Activated naive CD4-positive, alpha-beta T cell treated with anti-CD3 and anti-CD28 coated beads for 36 hours (primary cell): ENCODE measurements at regions not wholly inside any gene's neighbourhood (a gene's known extent, or its start where the extent isn't known, plus 50 kb on each side); places are given as distances from the start of the nearest gene placed in this dataset.

ENCODE experiments used
- CTCF ChIA-PET: fragments of 350-600 bp; sonication (Branson Sonifier 250); formaldehyde crosslinking; loops from one replicate; lab custom pipeline; 2021; ENCODE audit warnings: antibody characterized with exemption; lab: Charles Lee
- DNase-seq: peaks from one replicate; pipeline ENCODE4 v3.0.0-alpha.2; 2020
- H3K27ac Mint-ChIP-seq: one replicate; pipeline ENCODE4 v1.8.0; 2021; ENCODE audit warnings: mild to moderate bottlenecking, mixed read lengths
- H3K27me3 Mint-ChIP-seq: one replicate; pipeline ENCODE4 v1.8.0; 2021; ENCODE audit warnings: low read depth, mixed read lengths
- H3K36me3 Mint-ChIP-seq: one replicate; pipeline ENCODE4 v1.8.0; 2021; ENCODE audit warnings: low read depth, mixed read lengths
- H3K4me1 Mint-ChIP-seq: one replicate; pipeline ENCODE4 v1.8.0; 2021; ENCODE audit warnings: low read depth, mixed read lengths
- H3K4me3 Mint-ChIP-seq: one replicate; pipeline ENCODE4 v1.8.0; 2021; ENCODE audit warnings: mild to moderate bottlenecking, moderate library complexity, mixed read lengths
- H3K9me3 Mint-ChIP-seq: one replicate; pipeline ENCODE4 v1.8.0; 2021; ENCODE audit warnings: mixed read lengths
- intact Hi-C: fragments of 100-400 bp; cut with micrococcal nuclease; formaldehyde crosslinking; loops from one replicate; pipeline ENCODE4 v1.15.1; 2023

GRCh38 chr6:164104432-164104831, 689.9 kb downstream of the QKI start:
- intact Hi-C loops = no loop called here
- no peak overlapping the region for H3K4me3 Mint-ChIP-seq
- H3K27ac Mint-ChIP-seq = no peak overlapping the region
- H3K36me3 Mint-ChIP-seq = no peaks in the 10 kb centered on the region
- peaks cover 3% of the 10 kb centered on the region for H3K4me1 Mint-ChIP-seq
- CTCF ChIA-PET = no interaction called here
- no peaks in the 10 kb centered on the region for H3K9me3 Mint-ChIP-seq
- DNase-seq = no peak
- peaks cover 25% of the 10 kb centered on the region for H3K27me3 Mint-ChIP-seq

- H3K9me3 Mint-ChIP-seq = no peaks in the 10 kb centered on the region
- H3K4me3 Mint-ChIP-seq = no peak overlapping the region
- H3K36me3 Mint-ChIP-seq = no peaks in the 10 kb centered on the region
- H3K4me1 Mint-ChIP-seq = no peaks in the 10 kb centered on the region
- intact Hi-C loops = no loop called here
- H3K27me3 Mint-ChIP-seq = peaks cover 13% of the 10 kb centered on the region
- H3K27ac Mint-ChIP-seq = no peak overlapping the region
- CTCF ChIA-PET = no interaction called here
- DNase-seq = no peak
Observed at GRCh38 chr6:164102693-164103092, 688.2 kb downstream of the QKI start.

- Mint-ChIP-seq H3K4me1 (no peaks in the 10 kb centered on the region), H3K36me3 (no peaks in the 10 kb centered on the region), H3K4me3 (no peak overlapping the region), H3K27ac (no peak overlapping the region), H3K9me3 (no peaks in the 10 kb centered on the region), H3K27me3 (peaks cover 13% of the 10 kb centered on the region)
- intact Hi-C loops = no loop called here
- DNase-seq = no peak
- CTCF ChIA-PET = no interaction called here
Observed at GRCh38 chr6:164101859-164102258, 687.3 kb downstream of the QKI start.

- H3K36me3 Mint-ChIP-seq = no peaks in the 10 kb centered on the region
- no peak for DNase-seq
- H3K27ac Mint-ChIP-seq = no peak overlapping the region
- CTCF ChIA-PET = no interaction called here
- peaks cover 2% of the 10 kb centered on the region for H3K9me3 Mint-ChIP-seq
- intact Hi-C loops = no loop called here
- H3K4me1 Mint-ChIP-seq = no peaks in the 10 kb centered on the region
- no peak overlapping the region for H3K4me3 Mint-ChIP-seq
- H3K27me3 Mint-ChIP-seq = peaks cover 10% of the 10 kb centered on the region
Observed at GRCh38 chr6:164099269-164099865, 684.8 kb downstream of the QKI start.

- no peak overlapping the region for H3K27ac Mint-ChIP-seq
- no peak overlapping the region for H3K4me3 Mint-ChIP-seq
- CTCF ChIA-PET = no interaction called here
- H3K4me1 Mint-ChIP-seq = no peaks in the 10 kb centered on the region
- H3K9me3 Mint-ChIP-seq = peaks cover 2% of the 10 kb centered on the region
- intact Hi-C loops = no loop called here
- peaks cover 10% of the 10 kb centered on the region for H3K27me3 Mint-ChIP-seq
- no peak for DNase-seq
- no peaks in the 10 kb centered on the region for H3K36me3 Mint-ChIP-seq
Observed at GRCh38 chr6:164098857-164099267, 684.3 kb downstream of the QKI start.

GRCh38 chr6:164097551-164098398, 683.3 kb downstream of the QKI start:
- H3K4me1 Mint-ChIP-seq = no peaks in the 10 kb centered on the region
- H3K27me3 Mint-ChIP-seq = peaks cover 10% of the 10 kb centered on the region
- DNase-seq = no peak
- H3K36me3 Mint-ChIP-seq = no peaks in the 10 kb centered on the region
- no peak overlapping the region for H3K27ac Mint-ChIP-seq
- intact Hi-C loops = no loop called here
- no peak overlapping the region for H3K4me3 Mint-ChIP-seq
- peaks cover 2% of the 10 kb centered on the region for H3K9me3 Mint-ChIP-seq
- CTCF ChIA-PET = no interaction called here

- H3K27me3 Mint-ChIP-seq = peaks cover 7% of the 10 kb centered on the region
- DNase-seq = no peak
- CTCF ChIA-PET = no interaction called here
- intact Hi-C loops = no loop called here
- no peaks in the 10 kb centered on the region for H3K36me3 Mint-ChIP-seq
- no peaks in the 10 kb centered on the region for H3K4me1 Mint-ChIP-seq
- H3K4me3 Mint-ChIP-seq = no peak overlapping the region
- peaks cover 2% of the 10 kb centered on the region for H3K9me3 Mint-ChIP-seq
- no peak overlapping the region for H3K27ac Mint-ChIP-seq
Observed at GRCh38 chr6:164097056-164097455, 682.5 kb downstream of the QKI start.

- no peaks in the 10 kb centered on the region for H3K36me3 Mint-ChIP-seq
- DNase-seq = no peak
- intact Hi-C loops = no loop called here
- no peak overlapping the region for H3K27ac Mint-ChIP-seq
- CTCF ChIA-PET = no interaction called here
- no peak overlapping the region for H3K4me3 Mint-ChIP-seq
- H3K4me1 Mint-ChIP-seq = no peaks in the 10 kb centered on the region
- H3K27me3 Mint-ChIP-seq = peaks cover 2% of the 10 kb centered on the region
- peaks cover 2% of the 10 kb centered on the region for H3K9me3 Mint-ChIP-seq
Observed at GRCh38 chr6:164095056-164095455, 680.5 kb downstream of the QKI start.

- H3K9me3 Mint-ChIP-seq = no peaks in the 10 kb centered on the region
- CTCF ChIA-PET = no interaction called here
Observed at GRCh38 chr6:164087870-164088269, 673.4 kb downstream of the QKI start.

GRCh38 chr6:164087211-164087610, 672.7 kb downstream of the QKI start:
- Mint-ChIP-seq H3K36me3 (no peaks in the 10 kb centered on the region), H3K4me3 (no peak overlapping the region), H3K4me1 (no peaks in the 10 kb centered on the region), H3K27ac (no peak overlapping the region), H3K9me3 (no peaks in the 10 kb centered on the region), H3K27me3 (peaks cover 9% of the 10 kb centered on the region)
- DNase-seq = no peak
- CTCF ChIA-PET = no interaction called here
- intact Hi-C loops = no loop called here

More at GRCh38 chr6:164087870-164088269, 673.4 kb downstream of the QKI start:
- intact Hi-C loops = no loop called here
- no peak overlapping the region for H3K27ac Mint-ChIP-seq
- no peak for DNase-seq
- H3K27me3 Mint-ChIP-seq = peaks cover 5% of the 10 kb centered on the region
- no peak overlapping the region for H3K4me3 Mint-ChIP-seq
- H3K4me1 Mint-ChIP-seq = no peaks in the 10 kb centered on the region
- no peaks in the 10 kb centered on the region for H3K36me3 Mint-ChIP-seq

GRCh38 chr6:164086076-164086887, 671.8 kb downstream of the QKI start:
- intact Hi-C loops = no loop called here
- no peak for DNase-seq
- H3K27me3 Mint-ChIP-seq = peaks cover 12% of the 10 kb centered on the region
- H3K36me3 Mint-ChIP-seq = no peaks in the 10 kb centered on the region
- H3K4me3 Mint-ChIP-seq = no peak overlapping the region
- no peak overlapping the region for H3K27ac Mint-ChIP-seq
- H3K9me3 Mint-ChIP-seq = no peaks in the 10 kb centered on the region
- CTCF ChIA-PET = no interaction called here
- H3K4me1 Mint-ChIP-seq = no peaks in the 10 kb centered on the region
